K562 (cell line): ENCODE measurements at regions not wholly inside any gene's neighbourhood (a gene's known extent, or its start where the extent isn't known, plus 50 kb on each side); places are given as distances from the start of the nearest gene placed in this dataset.

Source experiments
- ATF4 ChIP-seq: fragments of 450-650 bp; formaldehyde crosslinking; IDR thresholded peaks from 2 replicates; pipeline ENCODE4 v1.4.0; 2022; ENCODE audit warnings: mild to moderate bottlenecking, moderate library complexity
- JUND ChIP-seq, 2 experiments: IDR thresholded peaks; 2 replicates in 1 of 2; 3 replicates in 1 of 2; pipeline ENCODE4 v1.6.1; 2011; ENCODE audit warnings: borderline replicate concordance in 2 of 2, low read depth in 2 of 2, low read length in 2 of 2, improper control_type of control experiment in 1 of 2, missing biosample characterization in 1 of 2, missing genetic modification characterization in 1 of 2, missing genetic modification reagents in 1 of 2
- NCOA1 ChIP-seq: fragments of 450-650 bp; IDR thresholded peaks from 2 replicates; pipeline ENCODE4 v1.6.1; 2016; ENCODE audit warnings: low read depth
- NCOR1 ChIP-seq: fragments of 450-650 bp; IDR thresholded peaks from 2 replicates; pipeline ENCODE4 v1.6.1; 2016; ENCODE audit warnings: mild to moderate bottlenecking, moderate library complexity
- PCBP1 ChIP-seq: fragments of 200-400 bp; formaldehyde crosslinking; IDR thresholded peaks from 2 replicates; pipeline ENCODE4 v1.6.1; 2018; ENCODE audit warnings: mild to moderate bottlenecking, low read depth, low read length; ENCODE audit not compliant: poor library complexity, severe bottlenecking
- TAF15 ChIP-seq: fragments of 200-400 bp; formaldehyde crosslinking; IDR thresholded peaks from 2 replicates; pipeline ENCODE4 v1.6.1; 2017; ENCODE audit warnings: mild to moderate bottlenecking, low read depth, low read length, moderate library complexity
- ZBTB34 ChIP-seq: fragments of 250-450 bp; sonication (Bioruptor Pico); IDR thresholded peaks from 2 replicates; pipeline ENCODE4 v1.8.0; 2021; ENCODE audit warnings: mild to moderate bottlenecking, moderate library complexity
- ZFP30 ChIP-seq: fragments of 250-450 bp; sonication (Bioruptor Pico); IDR thresholded peaks from 2 replicates; pipeline ENCODE4 v1.8.0; 2022; ENCODE audit warnings: moderate library complexity, mild to moderate bottlenecking, inconsistent platforms, borderline replicate concordance
- ZNF3 ChIP-seq: fragments of 250-450 bp; sonication (Bioruptor Pico); IDR thresholded peaks from 2 replicates; pipeline ENCODE4 v1.5.0; 2021; ENCODE audit warnings: mild to moderate bottlenecking, moderate library complexity
- ZNF707 ChIP-seq: fragments of 250-450 bp; sonication (Bioruptor Pico); conservative IDR thresholded peaks from 2 replicates; pipeline ENCODE4 v1.8.0; 2022; ENCODE audit warnings: inconsistent platforms, mild to moderate bottlenecking, moderate library complexity
- ZNF766 ChIP-seq: fragments of 200-800 bp; sonication (Bioruptor generic); conservative IDR thresholded peaks from 2 replicates; pipeline ENCODE4 v1.6.1; 2016; ENCODE audit warnings: missing genetic modification characterization, missing compliant biosample characterization
- TF ChIP-seq, protein P1 (sequence below): fragments of 200-600 bp; sonication (generic); IDR thresholded peaks from one replicate; pipeline ENCODE4 v1.6.1; 2012; ENCODE audit warnings: mild to moderate bottlenecking, low read depth, low read length, inconsistent platforms
- TF ChIP-seq, protein P2 (sequence below): sonication (generic); formaldehyde crosslinking; IDR thresholded peaks from 2 replicates; pipeline ENCODE4 v1.8.0; 2022; ENCODE audit warnings: mild to moderate bottlenecking, missing genetic modification reagents

DNA sequence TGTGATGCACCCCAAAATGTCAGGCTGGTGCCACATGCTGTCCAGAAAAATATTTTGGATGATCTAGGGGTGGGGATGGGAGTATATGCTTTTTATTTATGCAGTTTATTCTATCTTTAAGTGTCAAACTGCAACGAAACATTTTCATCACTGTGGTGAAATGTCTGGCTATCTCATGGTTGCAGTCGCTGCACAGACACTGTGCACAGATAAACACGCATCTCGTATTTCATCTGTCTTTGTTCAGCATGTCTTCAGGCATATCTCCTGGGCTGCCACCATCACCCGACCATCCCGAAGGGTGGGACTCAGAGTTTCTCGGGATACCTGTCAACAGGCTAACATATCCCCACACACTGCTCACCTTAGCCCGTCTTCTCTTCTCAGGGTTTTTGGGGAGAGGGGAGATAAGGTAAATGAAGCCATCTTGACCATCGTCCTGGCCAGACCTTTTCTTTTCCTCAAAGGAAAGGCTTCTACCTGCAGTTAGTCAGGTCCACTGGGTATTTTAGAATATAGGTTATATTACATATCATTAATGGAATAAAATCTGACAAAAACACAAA lies 80.7 kb upstream of the NABP1 start (continued):
- TF ChIP-seq, protein P1, sequence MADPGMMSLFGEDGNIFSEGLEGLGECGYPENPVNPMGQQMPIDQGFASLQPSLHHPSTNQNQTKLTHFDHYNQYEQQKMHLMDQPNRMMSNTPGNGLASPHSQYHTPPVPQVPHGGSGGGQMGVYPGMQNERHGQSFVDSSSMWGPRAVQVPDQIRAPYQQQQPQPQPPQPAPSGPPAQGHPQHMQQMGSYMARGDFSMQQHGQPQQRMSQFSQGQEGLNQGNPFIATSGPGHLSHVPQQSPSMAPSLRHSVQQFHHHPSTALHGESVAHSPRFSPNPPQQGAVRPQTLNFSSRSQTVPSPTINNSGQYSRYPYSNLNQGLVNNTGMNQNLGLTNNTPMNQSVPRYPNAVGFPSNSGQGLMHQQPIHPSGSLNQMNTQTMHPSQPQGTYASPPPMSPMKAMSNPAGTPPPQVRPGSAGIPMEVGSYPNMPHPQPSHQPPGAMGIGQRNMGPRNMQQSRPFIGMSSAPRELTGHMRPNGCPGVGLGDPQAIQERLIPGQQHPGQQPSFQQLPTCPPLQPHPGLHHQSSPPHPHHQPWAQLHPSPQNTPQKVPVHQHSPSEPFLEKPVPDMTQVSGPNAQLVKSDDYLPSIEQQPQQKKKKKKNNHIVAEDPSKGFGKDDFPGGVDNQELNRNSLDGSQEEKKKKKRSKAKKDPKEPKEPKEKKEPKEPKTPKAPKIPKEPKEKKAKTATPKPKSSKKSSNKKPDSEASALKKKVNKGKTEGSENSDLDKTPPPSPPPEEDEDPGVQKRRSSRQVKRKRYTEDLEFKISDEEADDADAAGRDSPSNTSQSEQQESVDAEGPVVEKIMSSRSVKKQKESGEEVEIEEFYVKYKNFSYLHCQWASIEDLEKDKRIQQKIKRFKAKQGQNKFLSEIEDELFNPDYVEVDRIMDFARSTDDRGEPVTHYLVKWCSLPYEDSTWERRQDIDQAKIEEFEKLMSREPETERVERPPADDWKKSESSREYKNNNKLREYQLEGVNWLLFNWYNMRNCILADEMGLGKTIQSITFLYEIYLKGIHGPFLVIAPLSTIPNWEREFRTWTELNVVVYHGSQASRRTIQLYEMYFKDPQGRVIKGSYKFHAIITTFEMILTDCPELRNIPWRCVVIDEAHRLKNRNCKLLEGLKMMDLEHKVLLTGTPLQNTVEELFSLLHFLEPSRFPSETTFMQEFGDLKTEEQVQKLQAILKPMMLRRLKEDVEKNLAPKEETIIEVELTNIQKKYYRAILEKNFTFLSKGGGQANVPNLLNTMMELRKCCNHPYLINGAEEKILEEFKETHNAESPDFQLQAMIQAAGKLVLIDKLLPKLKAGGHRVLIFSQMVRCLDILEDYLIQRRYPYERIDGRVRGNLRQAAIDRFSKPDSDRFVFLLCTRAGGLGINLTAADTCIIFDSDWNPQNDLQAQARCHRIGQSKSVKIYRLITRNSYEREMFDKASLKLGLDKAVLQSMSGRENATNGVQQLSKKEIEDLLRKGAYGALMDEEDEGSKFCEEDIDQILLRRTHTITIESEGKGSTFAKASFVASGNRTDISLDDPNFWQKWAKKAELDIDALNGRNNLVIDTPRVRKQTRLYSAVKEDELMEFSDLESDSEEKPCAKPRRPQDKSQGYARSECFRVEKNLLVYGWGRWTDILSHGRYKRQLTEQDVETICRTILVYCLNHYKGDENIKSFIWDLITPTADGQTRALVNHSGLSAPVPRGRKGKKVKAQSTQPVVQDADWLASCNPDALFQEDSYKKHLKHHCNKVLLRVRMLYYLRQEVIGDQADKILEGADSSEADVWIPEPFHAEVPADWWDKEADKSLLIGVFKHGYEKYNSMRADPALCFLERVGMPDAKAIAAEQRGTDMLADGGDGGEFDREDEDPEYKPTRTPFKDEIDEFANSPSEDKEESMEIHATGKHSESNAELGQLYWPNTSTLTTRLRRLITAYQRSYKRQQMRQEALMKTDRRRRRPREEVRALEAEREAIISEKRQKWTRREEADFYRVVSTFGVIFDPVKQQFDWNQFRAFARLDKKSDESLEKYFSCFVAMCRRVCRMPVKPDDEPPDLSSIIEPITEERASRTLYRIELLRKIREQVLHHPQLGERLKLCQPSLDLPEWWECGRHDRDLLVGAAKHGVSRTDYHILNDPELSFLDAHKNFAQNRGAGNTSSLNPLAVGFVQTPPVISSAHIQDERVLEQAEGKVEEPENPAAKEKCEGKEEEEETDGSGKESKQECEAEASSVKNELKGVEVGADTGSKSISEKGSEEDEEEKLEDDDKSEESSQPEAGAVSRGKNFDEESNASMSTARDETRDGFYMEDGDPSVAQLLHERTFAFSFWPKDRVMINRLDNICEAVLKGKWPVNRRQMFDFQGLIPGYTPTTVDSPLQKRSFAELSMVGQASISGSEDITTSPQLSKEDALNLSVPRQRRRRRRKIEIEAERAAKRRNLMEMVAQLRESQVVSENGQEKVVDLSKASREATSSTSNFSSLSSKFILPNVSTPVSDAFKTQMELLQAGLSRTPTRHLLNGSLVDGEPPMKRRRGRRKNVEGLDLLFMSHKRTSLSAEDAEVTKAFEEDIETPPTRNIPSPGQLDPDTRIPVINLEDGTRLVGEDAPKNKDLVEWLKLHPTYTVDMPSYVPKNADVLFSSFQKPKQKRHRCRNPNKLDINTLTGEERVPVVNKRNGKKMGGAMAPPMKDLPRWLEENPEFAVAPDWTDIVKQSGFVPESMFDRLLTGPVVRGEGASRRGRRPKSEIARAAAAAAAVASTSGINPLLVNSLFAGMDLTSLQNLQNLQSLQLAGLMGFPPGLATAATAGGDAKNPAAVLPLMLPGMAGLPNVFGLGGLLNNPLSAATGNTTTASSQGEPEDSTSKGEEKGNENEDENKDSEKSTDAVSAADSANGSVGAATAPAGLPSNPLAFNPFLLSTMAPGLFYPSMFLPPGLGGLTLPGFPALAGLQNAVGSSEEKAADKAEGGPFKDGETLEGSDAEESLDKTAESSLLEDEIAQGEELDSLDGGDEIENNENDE = no peak
- TF ChIP-seq JUND (IDR thresholded peaks at IDR 0.05; ENCODE audit: borderline replicate concordance, low read depth, low read length) (peak; percentile 74), JUND (tag; IDR thresholded peaks at IDR 0.05; ENCODE audit: borderline replicate concordance, low read depth, low read length) (peak; percentile 76; the same call in 2 of the 3 replicates), ZNF766 (CRISPR knock-in tag) (peak; percentile 83), ZFP30 (CRISPR knock-in tag) (no peak), ZBTB34 (CRISPR knock-in tag) (no peak), ZNF3 (CRISPR knock-in tag) (no peak), NCOA1 (peak; percentile 88), TAF15 (no peak), ATF4 (CRISPR knock-in tag) (peak; percentile 53; the same call in 1 of the 2 replicates), PCBP1 (no peak), ZNF707 (CRISPR knock-in tag) (no peak), NCOR1 (peak; percentile 98)
- TF ChIP-seq, protein P2, sequence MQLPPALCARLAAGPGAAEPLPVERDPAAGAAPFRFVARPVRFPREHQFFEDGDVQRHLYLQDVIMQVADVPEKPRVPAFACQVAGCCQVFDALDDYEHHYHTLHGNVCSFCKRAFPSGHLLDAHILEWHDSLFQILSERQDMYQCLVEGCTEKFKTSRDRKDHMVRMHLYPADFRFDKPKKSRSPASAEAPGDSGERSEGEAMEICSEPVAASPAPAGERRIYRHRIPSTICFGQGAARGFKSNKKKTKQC (CRISPR knock-in tag) = no peak
